ENCODE measurements at regions not wholly inside any gene's neighbourhood (a gene's known extent, or its start where the extent isn't known, plus 50 kb on each side); places are given as distances from the start of the nearest gene placed in this dataset.

GRCh38 chr9:81146684-81147337 is 542.5 kb downstream of the TLE1 start:
- TF ChIP-seq CTCF (conservative IDR thresholded peaks at IDR 0.05; ENCODE audit: low read length) (no peak), EZH2phosphoT487 (IDR thresholded peaks at IDR 0.05; ENCODE audit: borderline replicate concordance) (no peak)

All from Loucy (cell line).